ENCODE measurements at regions not wholly inside any gene's neighbourhood (a gene's known extent, or its start where the extent isn't known, plus 50 kb on each side); places are given as distances from the start of the nearest gene placed in this dataset.
"Not testable (repeated sequence)": the region's sequence is repeated elsewhere in the genome, so short reads cannot be mapped to it uniquely, and the experiment has no call there.

GRCh38 chr20:41734506-41734945 is 116.3 kb upstream of the CHD6 start:
- Mint-ChIP-seq H3K27ac (no peak overlapping the region), H3K9me3 (peaks cover 10% of the 10 kb centered on the region), H3K4me1 (peaks cover 2% of the 10 kb centered on the region), H3K4me3 (no peak overlapping the region), H3K36me3 (ENCODE audit: low read depth) (no peaks in the 10 kb centered on the region), H3K27me3 (ENCODE audit: insufficient read depth) (no peaks in the 10 kb centered on the region)
- DNase-seq: peak; percentile 89
- TF ChIP-seq CTCF (conservative IDR thresholded peaks at IDR 0.05): peak; percentile 93
- Histone ChIP-seq H3K9ac (ENCODE audit: extremely low read depth, low read length, poor library complexity, severe bottlenecking) (no peak overlapping the region), H3K27me3 (ENCODE audit: control insufficient read depth, insufficient read depth, low read length, poor library complexity, severe bottlenecking) (no peaks in the 10 kb centered on the region), H3K4me1 (ENCODE audit: control insufficient read depth, insufficient read depth, low read length) (no peaks in the 10 kb centered on the region), H3K36me3 (ENCODE audit: control insufficient read depth, insufficient read depth, low read length) (no peaks in the 10 kb centered on the region), H3K9me3 (ENCODE audit: control insufficient read depth, low read length) (no peaks in the 10 kb centered on the region), H3K27ac (ENCODE audit: low read depth, low read length) (no peak overlapping the region), H3K4me3 (ENCODE audit: low read length) (no peak overlapping the region)
- WGBS, 2 experiments (ENCODE audit: insufficient coverage in 1 of 2, insufficient read length in 1 of 2): 39 to 59% methylated on average over 5 of the region's 5 CpGs

- no peak for TF ChIP-seq CTCF (conservative IDR thresholded peaks at IDR 0.05)
- Mint-ChIP-seq H3K9me3 (peaks cover 10% of the 10 kb centered on the region), H3K27me3 (ENCODE audit: insufficient read depth) (no peaks in the 10 kb centered on the region), H3K36me3 (ENCODE audit: low read depth) (no peaks in the 10 kb centered on the region), H3K4me1 (peaks cover 5% of the 10 kb centered on the region), H3K4me3 (no peak overlapping the region), H3K27ac (no peak overlapping the region)
- Histone ChIP-seq H3K36me3 (ENCODE audit: control insufficient read depth, insufficient read depth, low read length) (no peaks in the 10 kb centered on the region), H3K27ac (ENCODE audit: low read depth, low read length) (no peak overlapping the region), H3K9me3 (ENCODE audit: control insufficient read depth, low read length) (no peaks in the 10 kb centered on the region), H3K27me3 (ENCODE audit: control insufficient read depth, insufficient read depth, low read length, poor library complexity, severe bottlenecking) (no peaks in the 10 kb centered on the region), H3K4me3 (ENCODE audit: low read length) (no peak overlapping the region), H3K9ac (ENCODE audit: extremely low read depth, low read length, poor library complexity, severe bottlenecking) (no peak overlapping the region), H3K4me1 (ENCODE audit: control insufficient read depth, insufficient read depth, low read length) (no peaks in the 10 kb centered on the region)
- DNase-seq: no peak
- 90 to 96% methylated on average over 5 of the region's 5 CpGs for WGBS, 2 experiments (ENCODE audit: insufficient coverage in 1 of 2, insufficient read length in 1 of 2)
Observed at GRCh38 chr20:41733151-41733550, 115.0 kb upstream of the CHD6 start.

GRCh38 chr20:41731198-41731597 is 113.0 kb upstream of the CHD6 start:
- H3K36me3 ChIP-seq (ENCODE audit: control insufficient read depth, insufficient read depth, low read length); H3K27me3 Mint-ChIP-seq (ENCODE audit: insufficient read depth); H3K9me3 ChIP-seq (ENCODE audit: control insufficient read depth, low read length); H3K27ac Mint-ChIP-seq; H3K9ac ChIP-seq (ENCODE audit: extremely low read depth, low read length, poor library complexity, severe bottlenecking); H3K4me1 Mint-ChIP-seq; H3K27ac ChIP-seq (ENCODE audit: low read depth, low read length); DNase-seq; H3K4me3 ChIP-seq (ENCODE audit: low read length); H3K36me3 Mint-ChIP-seq (ENCODE audit: low read depth); H3K4me3 Mint-ChIP-seq; H3K4me1 ChIP-seq (ENCODE audit: control insufficient read depth, insufficient read depth, low read length); H3K27me3 ChIP-seq (ENCODE audit: control insufficient read depth, insufficient read depth, low read length, poor library complexity, severe bottlenecking): not testable (repeated sequence)
- WGBS, 2 experiments (ENCODE audit: insufficient coverage in 1 of 2, insufficient read length in 1 of 2): 88 to 95% methylated on average over 1 to 3 of the region's 3 CpGs
- peaks cover 18% of the 10 kb centered on the region for H3K9me3 Mint-ChIP-seq

- WGBS, 2 experiments (ENCODE audit: insufficient coverage in 1 of 2, insufficient read length in 1 of 2): 92 to 94% methylated on average over 6 of the region's 6 CpGs
- not testable (repeated sequence) for H3K27ac ChIP-seq (ENCODE audit: low read depth, low read length); H3K4me3 ChIP-seq (ENCODE audit: low read length); H3K27me3 Mint-ChIP-seq (ENCODE audit: insufficient read depth); H3K9me3 ChIP-seq (ENCODE audit: control insufficient read depth, low read length); H3K4me1 ChIP-seq (ENCODE audit: control insufficient read depth, insufficient read depth, low read length); H3K9ac ChIP-seq (ENCODE audit: extremely low read depth, low read length, poor library complexity, severe bottlenecking); H3K36me3 Mint-ChIP-seq (ENCODE audit: low read depth); H3K27me3 ChIP-seq (ENCODE audit: control insufficient read depth, insufficient read depth, low read length, poor library complexity, severe bottlenecking); DNase-seq; H3K9me3 Mint-ChIP-seq; H3K36me3 ChIP-seq (ENCODE audit: control insufficient read depth, insufficient read depth, low read length); H3K4me3 Mint-ChIP-seq; H3K4me1 Mint-ChIP-seq; H3K27ac Mint-ChIP-seq
Observed at GRCh38 chr20:41727681-41728080, 109.5 kb upstream of the CHD6 start.

Data from endodermal cell (in vitro differentiated cells).